GM12872 (cell line): ENCODE measurements at regions not wholly inside any gene's neighbourhood (a gene's known extent, or its start where the extent isn't known, plus 50 kb on each side); places are given as distances from the start of the nearest gene placed in this dataset.

Source experiments
- TF ChIP-seq, protein P1 (sequence below): IDR thresholded peaks from 3 replicates; pipeline ENCODE4 v1.5.1; 2011; ENCODE audit warnings: low read depth, mild to moderate bottlenecking, low read length, moderate library complexity; ENCODE audit not compliant: insufficient read depth

DNA sequence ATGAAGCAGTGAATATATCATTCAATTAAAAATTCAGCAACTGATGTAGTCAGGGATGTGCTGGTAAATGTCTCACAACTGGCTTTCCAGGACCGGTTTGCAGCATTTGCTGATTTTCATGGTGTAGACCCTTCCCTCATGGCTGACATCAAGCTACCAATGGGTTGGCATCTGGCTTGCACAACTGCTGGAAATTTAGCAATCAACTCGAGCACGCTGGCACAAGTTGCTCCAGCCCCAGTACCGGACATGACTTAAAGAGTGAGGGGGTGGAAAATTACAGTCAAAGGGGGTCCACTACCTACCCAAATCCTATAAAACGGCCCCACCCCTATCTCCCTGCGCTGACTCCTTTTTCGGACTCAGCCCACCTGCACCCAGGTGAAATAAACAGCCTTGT, 198.4 kb upstream of the NRP1 start:
- TF ChIP-seq, protein P1, sequence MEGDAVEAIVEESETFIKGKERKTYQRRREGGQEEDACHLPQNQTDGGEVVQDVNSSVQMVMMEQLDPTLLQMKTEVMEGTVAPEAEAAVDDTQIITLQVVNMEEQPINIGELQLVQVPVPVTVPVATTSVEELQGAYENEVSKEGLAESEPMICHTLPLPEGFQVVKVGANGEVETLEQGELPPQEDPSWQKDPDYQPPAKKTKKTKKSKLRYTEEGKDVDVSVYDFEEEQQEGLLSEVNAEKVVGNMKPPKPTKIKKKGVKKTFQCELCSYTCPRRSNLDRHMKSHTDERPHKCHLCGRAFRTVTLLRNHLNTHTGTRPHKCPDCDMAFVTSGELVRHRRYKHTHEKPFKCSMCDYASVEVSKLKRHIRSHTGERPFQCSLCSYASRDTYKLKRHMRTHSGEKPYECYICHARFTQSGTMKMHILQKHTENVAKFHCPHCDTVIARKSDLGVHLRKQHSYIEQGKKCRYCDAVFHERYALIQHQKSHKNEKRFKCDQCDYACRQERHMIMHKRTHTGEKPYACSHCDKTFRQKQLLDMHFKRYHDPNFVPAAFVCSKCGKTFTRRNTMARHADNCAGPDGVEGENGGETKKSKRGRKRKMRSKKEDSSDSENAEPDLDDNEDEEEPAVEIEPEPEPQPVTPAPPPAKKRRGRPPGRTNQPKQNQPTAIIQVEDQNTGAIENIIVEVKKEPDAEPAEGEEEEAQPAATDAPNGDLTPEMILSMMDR: no peak

DNA sequence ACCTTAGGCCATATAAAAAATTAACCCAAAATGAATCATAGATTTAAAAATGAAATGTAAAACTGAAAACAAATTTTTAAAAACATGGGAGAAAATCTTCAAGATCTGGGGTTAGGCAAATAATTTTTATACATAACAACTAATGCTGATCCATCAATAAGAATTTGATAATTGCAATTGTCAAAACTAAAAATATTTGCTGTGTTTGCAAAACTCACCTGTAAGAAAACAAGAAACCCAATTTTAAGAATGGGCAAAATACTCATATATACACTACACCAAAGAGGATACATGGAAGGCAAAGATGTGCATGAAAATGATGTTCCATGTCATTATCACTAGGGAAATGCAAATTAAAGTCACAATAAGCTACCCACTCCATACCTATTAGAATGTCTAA, 194.8 kb upstream of the NRP1 start:
- TF ChIP-seq, protein P1: no peak

DNA sequence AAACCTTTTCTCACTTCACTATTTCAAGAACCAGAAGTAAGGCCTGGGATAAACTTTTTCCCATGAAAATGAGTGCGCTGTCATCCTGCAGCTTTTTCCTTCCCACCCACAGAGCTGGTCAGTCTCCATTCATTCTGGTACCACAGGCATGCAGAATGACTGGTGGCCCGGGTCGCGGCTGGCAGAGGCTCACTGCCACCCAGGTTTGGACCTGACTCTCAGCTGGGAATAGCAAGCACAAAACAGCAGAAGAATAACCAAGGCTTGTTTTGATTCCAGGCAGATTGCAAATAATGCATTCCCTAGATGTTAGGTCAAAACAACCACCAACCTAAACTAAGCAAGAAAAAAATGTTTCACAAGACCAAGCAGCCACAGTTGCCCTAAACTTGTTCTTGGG, 190.5 kb upstream of the NRP1 start:
- TF ChIP-seq, protein P1: no peak

DNA sequence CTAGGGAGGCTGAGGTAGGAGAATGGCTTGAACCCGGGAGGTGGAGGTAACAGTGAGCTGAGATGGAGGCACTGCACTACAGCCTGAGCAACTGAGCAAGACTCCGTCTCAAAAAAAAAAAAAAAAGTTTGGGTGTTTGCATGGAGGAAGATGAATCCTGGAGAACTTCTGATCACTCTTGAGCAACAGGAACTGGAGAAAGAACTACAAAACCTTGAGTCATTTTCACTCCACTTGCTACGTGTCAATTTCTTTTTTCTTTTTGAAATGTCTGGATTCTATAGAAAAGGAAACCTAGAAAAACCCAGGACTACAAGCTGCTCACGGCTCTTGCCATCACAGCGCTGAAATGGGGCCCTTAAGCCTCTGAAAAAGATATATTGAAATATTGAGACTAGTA, 189.6 kb upstream of the NRP1 start:
- TF ChIP-seq, protein P1: no peak

DNA sequence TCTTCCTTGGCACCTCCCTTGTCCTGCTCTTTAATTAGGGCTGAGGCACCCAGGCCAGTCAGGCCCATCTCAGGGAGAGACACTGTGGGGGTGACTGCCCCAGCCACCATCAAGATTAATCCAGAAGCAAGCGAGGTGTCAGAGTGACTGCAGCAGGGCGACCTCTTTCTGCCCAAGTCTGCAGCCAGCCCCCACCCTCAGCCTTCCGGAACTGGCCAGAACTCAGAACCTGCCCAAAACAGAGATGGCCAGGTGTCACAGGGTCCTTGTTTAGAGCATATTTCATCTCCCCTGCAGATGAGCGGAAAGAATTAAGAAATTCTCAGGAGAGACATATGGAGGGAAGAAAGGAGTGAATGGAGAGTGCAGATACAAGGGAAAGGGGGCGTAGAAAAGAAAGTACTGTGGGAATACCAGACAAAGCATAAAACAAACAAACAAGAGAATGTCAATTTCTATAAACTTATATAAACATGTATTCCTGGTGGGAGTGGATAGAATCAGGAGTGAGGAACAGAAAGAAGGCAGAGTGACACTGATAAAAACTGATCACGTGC, 188.8 kb upstream of the NRP1 start:
- TF ChIP-seq, protein P1: no peak

DNA sequence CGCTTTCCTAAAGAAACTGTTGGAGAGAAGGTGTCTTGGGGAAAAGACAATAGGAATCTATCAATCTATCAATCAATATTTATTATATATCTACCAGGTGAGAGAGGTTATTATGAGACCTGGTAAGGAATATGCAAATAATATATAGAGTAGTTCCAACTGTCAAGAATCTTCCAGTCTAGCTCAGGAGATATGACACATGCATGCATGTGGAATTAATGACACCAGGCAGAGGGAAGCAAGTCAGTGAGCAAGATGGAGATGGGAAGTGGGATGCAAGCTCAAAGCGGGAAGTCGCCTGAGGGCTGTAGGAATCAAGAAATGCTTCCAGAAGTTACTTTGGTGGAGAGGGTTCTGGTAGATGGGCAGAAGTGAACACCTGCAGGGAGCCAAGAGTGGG, 187.4 kb upstream of the NRP1 start:
- TF ChIP-seq, protein P1: no peak

DNA sequence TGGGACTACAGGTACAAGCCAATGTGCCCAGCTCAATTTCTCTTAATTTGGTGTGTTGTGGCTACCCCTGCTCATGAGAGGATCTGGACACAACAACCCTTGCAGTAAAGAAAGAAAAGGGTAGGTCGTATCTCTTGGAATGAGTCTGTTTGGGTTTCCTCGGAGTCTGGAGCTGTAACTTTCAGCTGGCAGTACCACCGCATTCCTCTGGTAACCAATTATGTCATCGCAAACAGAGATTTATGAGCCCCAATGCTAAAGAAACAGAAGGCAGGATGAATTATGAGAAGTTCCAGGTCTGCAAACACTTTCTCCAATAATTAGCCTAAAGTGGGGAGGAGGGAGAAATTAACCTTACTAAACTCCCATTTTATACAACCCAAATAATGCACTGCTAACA, 186.6 kb upstream of the NRP1 start:
- TF ChIP-seq, protein P1: no peak
